22Rv1 (cell line): ENCODE measurements at regions not wholly inside any gene's neighbourhood (a gene's known extent, or its start where the extent isn't known, plus 50 kb on each side); places are given as distances from the start of the nearest gene placed in this dataset.

ENCODE experiments used
- ZFX ChIP-seq: fragments of 450-650 bp; IDR thresholded peaks from 2 replicates; pipeline ENCODE4 v1.6.1; 2017; ENCODE audit warnings: antibody characterized with exemption, borderline replicate concordance
- TF ChIP-seq, protein P1 (sequence below): fragments of 450-650 bp; IDR thresholded peaks from 2 replicates; pipeline ENCODE4 v1.5.1; 2017; ENCODE audit warnings: mild to moderate bottlenecking

DNA sequence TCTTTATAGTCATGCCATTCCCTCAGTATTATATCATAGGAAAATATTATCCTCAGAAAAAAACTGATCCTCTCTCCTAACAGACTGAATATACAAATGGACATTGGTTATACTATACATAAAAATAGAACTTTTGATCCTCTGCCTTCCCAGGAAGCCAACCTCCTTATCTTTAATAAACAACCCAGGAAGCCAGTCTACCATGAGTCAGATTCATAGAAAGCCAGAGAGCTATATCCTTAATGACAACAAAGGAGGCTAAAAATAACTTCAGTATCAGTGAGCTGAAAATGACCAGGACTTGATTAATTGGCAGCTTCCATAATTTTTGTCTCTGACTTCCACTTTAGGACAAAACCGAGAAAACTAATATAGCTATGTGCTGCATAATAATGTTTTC lies 58.0 kb upstream of the USP9Y start:
- TF ChIP-seq, protein P1, sequence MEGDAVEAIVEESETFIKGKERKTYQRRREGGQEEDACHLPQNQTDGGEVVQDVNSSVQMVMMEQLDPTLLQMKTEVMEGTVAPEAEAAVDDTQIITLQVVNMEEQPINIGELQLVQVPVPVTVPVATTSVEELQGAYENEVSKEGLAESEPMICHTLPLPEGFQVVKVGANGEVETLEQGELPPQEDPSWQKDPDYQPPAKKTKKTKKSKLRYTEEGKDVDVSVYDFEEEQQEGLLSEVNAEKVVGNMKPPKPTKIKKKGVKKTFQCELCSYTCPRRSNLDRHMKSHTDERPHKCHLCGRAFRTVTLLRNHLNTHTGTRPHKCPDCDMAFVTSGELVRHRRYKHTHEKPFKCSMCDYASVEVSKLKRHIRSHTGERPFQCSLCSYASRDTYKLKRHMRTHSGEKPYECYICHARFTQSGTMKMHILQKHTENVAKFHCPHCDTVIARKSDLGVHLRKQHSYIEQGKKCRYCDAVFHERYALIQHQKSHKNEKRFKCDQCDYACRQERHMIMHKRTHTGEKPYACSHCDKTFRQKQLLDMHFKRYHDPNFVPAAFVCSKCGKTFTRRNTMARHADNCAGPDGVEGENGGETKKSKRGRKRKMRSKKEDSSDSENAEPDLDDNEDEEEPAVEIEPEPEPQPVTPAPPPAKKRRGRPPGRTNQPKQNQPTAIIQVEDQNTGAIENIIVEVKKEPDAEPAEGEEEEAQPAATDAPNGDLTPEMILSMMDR = no peak
- TF ChIP-seq ZFX = no peak
